ENCODE measurements at regions not wholly inside any gene's neighbourhood (a gene's known extent, or its start where the extent isn't known, plus 50 kb on each side); places are given as distances from the start of the nearest gene placed in this dataset.

DNA sequence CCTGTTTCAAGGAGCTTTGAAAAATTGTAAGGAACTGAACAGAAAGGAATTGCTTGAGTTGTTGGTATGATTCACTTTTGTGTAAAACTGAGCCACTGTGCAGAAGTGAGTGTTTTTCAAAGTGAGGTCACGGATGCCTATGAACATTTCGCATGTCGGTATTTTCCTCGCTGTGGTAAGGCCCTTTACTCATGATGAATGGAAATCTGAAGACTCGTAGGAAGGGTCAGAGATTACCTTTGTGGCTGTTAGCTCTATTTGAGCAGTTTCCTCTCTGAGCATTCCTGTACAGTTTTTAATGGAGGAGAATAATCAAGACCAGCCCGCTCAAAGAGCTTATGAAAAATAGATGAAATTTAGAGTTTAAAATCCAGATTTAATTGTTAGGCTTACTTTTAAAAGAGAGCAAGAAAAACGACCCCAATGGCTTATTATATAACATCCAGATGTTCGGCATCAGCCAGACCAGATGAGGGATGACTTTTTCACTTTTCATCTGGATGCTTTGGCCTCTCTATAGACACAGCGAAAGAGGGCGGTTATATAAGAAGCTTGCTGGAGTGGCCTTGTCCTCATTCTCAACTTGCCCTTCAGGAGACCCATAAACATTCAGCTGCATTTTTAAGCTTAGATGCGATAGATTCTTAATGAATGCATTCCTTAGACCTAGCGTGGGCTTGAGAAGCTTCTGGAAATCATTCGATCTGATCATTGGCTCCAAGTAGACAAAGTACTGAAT, 99.5 kb downstream of the CD83 start:
- DNase-seq (ENCODE audit: low read depth), result no peak
- no peak overlapping the region for H3K4me3 ChIP-seq (ENCODE audit: low read depth, low read length)
- TF ChIP-seq CTCF (conservative IDR thresholded peaks at IDR 0.05; ENCODE audit: low read depth, low read length), result no peak

- no peak for TF ChIP-seq CTCF (conservative IDR thresholded peaks at IDR 0.05; ENCODE audit: low read depth, low read length)
- DNase-seq (ENCODE audit: low read depth), result no peak
- no peak overlapping the region for H3K4me3 ChIP-seq (ENCODE audit: low read depth, low read length)
These were observed 100.4 kb downstream of the CD83 start for GRCh38 chr6:14217728-14218518.

GRCh38 chr6:14218519-14218800, 100.9 kb downstream of the CD83 start:
- DNase-seq (ENCODE audit: low read depth), result no peak
- TF ChIP-seq CTCF (conservative IDR thresholded peaks at IDR 0.05; ENCODE audit: low read depth, low read length), result no peak
- no peak overlapping the region for H3K4me3 ChIP-seq (ENCODE audit: low read depth, low read length)

- TF ChIP-seq CTCF (conservative IDR thresholded peaks at IDR 0.05; ENCODE audit: low read depth, low read length), result no peak
- no peak for DNase-seq (ENCODE audit: low read depth)
- no peak overlapping the region for H3K4me3 ChIP-seq (ENCODE audit: low read depth, low read length)
These were observed 104.2 kb downstream of the CD83 start for GRCh38 chr6:14221564-14222279.

GRCh38 chr6:14222956-14223355, 105.4 kb downstream of the CD83 start:
- no peak for DNase-seq (ENCODE audit: low read depth)
- H3K4me3 ChIP-seq (ENCODE audit: low read depth, low read length), result no peak overlapping the region
- TF ChIP-seq CTCF (conservative IDR thresholded peaks at IDR 0.05; ENCODE audit: low read depth, low read length), result no peak

DNA sequence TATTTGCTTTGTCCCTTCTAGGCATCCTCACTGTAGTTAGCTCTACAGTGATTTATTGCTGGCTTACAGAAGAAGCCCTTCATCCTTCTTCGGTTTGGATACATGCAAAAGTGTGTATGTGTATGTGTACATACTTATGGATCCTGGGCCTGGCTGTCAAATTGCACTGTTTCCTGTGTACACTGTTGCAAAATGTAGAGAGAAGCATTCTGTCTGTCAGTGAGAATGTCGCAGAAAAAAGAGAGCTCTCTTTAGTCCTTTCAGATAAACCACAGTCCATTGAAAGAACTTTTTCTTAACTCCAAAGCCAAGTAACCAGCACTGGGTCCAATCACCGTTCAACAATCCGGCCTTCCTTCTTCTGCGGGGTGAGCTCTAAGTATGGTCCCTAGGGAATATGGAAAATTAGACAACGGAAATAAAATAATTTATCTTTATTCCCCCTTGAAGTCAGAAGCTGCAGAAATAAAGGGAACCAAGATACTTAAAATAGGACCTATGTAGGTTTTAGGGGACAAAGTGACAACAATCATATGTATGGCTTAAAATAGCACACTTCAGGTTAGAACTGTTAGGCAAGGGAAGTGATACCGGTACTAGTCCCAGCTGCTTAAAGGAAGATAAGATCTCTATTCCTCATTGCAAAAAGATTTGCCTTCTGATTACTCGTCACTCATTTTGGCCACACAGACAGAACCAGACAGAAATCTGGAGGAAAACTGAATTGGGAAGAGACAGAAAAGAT, 107.0 kb downstream of the CD83 start:
- no peak overlapping the region for H3K4me3 ChIP-seq (ENCODE audit: low read depth, low read length)
- no peak for TF ChIP-seq CTCF (conservative IDR thresholded peaks at IDR 0.05; ENCODE audit: low read depth, low read length)
- DNase-seq (ENCODE audit: low read depth), result no peak

All from epithelial cell of proximal tubule (primary cell).